Loucy (cell line): ENCODE measurements at regions not wholly inside any gene's neighbourhood (a gene's known extent, or its start where the extent isn't known, plus 50 kb on each side); places are given as distances from the start of the nearest gene placed in this dataset.

Experiments
- H2AFZ ChIP-seq: fragments of 200-600 bp; sonication (generic); 2 replicates; pipeline ENCODE4 v1.6.0; 2016; ENCODE audit warnings: antibody characterized with exemption, mild to moderate bottlenecking, low read length, moderate library complexity
- H3F3A ChIP-seq: fragments of 200-600 bp; 2 replicates; pipeline ENCODE4 v1.6.0; 2016; ENCODE audit warnings: antibody characterized with exemption, low read depth, mild to moderate bottlenecking
- H3K27me3 ChIP-seq: fragments of 200-600 bp; sonication (generic); 2 replicates; pipeline ENCODE4 v1.6.1; 2014; ENCODE audit warnings: low read length, mild to moderate bottlenecking; ENCODE audit not compliant: insufficient read depth, poor library complexity, severe bottlenecking
- H3K36me3 ChIP-seq: fragments of 200-600 bp; sonication (generic); 2 replicates; pipeline ENCODE4 v1.6.1; 2016; ENCODE audit warnings: low read length; ENCODE audit not compliant: insufficient read depth
- H3K4me1 ChIP-seq: fragments of 200-600 bp; sonication (generic); 2 replicates; pipeline ENCODE4 v1.5.1; 2014; ENCODE audit warnings: low read length, mild to moderate bottlenecking; ENCODE audit not compliant: insufficient read depth, poor library complexity, severe bottlenecking
- H3K4me2 ChIP-seq: fragments of 200-600 bp; sonication (generic); 2 replicates; pipeline ENCODE4 v1.6.0; 2014; ENCODE audit warnings: antibody characterized with exemption, low read length, low read depth, mild to moderate bottlenecking; ENCODE audit not compliant: poor library complexity, severe bottlenecking
- H3K4me3 ChIP-seq: fragments of 200-600 bp; sonication (generic); 2 replicates; pipeline ENCODE4 v1.5.1; 2014; ENCODE audit warnings: low read length, mild to moderate bottlenecking, mixed read lengths; ENCODE audit not compliant: poor library complexity, severe bottlenecking
- H3K79me2 ChIP-seq: fragments of 200-600 bp; sonication (generic); 2 replicates; pipeline ENCODE4 v1.6.1; 2014; ENCODE audit warnings: low read length; ENCODE audit not compliant: insufficient read depth
- H3K9ac ChIP-seq: fragments of 200-600 bp; sonication (generic); 2 replicates; pipeline ENCODE4 v1.6.0; 2014; ENCODE audit warnings: mild to moderate bottlenecking, low read depth, low read length, moderate library complexity; ENCODE audit not compliant: poor library complexity, severe bottlenecking
- H3K9me2 ChIP-seq: fragments of 200-600 bp; sonication (generic); replicated peaks from 2 replicates; pipeline ENCODE4 v1.6.1; 2016; ENCODE audit warnings: low read depth, low read length, mixed read lengths
- H3K9me3 ChIP-seq: fragments of 200-600 bp; sonication (generic); 2 replicates; pipeline ENCODE4 v1.6.1; 2014; ENCODE audit warnings: mild to moderate bottlenecking, antibody characterized with exemption, low read length, low read depth; ENCODE audit not compliant: insufficient read depth
- H4K20me1 ChIP-seq: fragments of 200-600 bp; sonication (generic); 2 replicates; pipeline ENCODE4 v1.6.0; 2014; ENCODE audit warnings: antibody characterized with exemption, low read length, mild to moderate bottlenecking; ENCODE audit not compliant: insufficient read depth, poor library complexity, severe bottlenecking
- EZH2phosphoT487 ChIP-seq: fragments of 200-600 bp; IDR thresholded peaks from 2 replicates; pipeline ENCODE4 v1.6.1; 2018; ENCODE audit warnings: antibody characterized with exemption, mild to moderate bottlenecking, moderate library complexity, borderline replicate concordance
- TF ChIP-seq, protein P1 (sequence below): fragments of 200-600 bp; sonication (generic); conservative IDR thresholded peaks from 2 replicates; pipeline ENCODE4 v1.5.1; 2014; ENCODE audit warnings: mild to moderate bottlenecking, antibody characterized with exemption, low read length

DNA sequence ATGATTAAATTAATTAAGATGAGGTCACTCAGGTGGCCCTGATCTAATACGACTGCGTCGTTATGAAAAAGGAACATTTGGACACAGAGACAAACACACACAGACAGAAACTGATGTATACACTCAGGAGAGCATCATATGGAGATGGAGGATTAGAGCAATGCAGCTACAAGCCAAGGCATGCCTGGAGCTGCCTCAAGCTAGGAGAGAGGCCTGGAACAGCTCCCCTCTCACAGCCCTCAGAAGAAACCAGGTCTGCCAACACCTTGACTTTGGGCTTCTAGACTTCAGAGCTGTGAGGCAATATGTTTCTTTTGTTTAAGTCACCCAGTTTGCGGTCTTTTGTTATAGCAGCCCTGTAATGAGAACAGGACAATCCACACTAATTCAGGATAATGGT lies 318.9 kb downstream of the HS3ST3B1 start:
- Histone ChIP-seq H3F3A (no peaks in the 10 kb centered on the region), H3K4me2 (no peak overlapping the region), H3K36me3 (no peaks in the 10 kb centered on the region), H2AFZ (no peak overlapping the region), H3K79me2 (no peaks in the 10 kb centered on the region), H3K9me2 (no peaks in the 10 kb centered on the region), H3K9ac (no peak overlapping the region), H3K27me3 (no peaks in the 10 kb centered on the region), H3K9me3 (no peaks in the 10 kb centered on the region), H3K4me1 (no peaks in the 10 kb centered on the region), H3K4me3 (no peak overlapping the region), H4K20me1 (no peaks in the 10 kb centered on the region)
- TF ChIP-seq, protein P1, sequence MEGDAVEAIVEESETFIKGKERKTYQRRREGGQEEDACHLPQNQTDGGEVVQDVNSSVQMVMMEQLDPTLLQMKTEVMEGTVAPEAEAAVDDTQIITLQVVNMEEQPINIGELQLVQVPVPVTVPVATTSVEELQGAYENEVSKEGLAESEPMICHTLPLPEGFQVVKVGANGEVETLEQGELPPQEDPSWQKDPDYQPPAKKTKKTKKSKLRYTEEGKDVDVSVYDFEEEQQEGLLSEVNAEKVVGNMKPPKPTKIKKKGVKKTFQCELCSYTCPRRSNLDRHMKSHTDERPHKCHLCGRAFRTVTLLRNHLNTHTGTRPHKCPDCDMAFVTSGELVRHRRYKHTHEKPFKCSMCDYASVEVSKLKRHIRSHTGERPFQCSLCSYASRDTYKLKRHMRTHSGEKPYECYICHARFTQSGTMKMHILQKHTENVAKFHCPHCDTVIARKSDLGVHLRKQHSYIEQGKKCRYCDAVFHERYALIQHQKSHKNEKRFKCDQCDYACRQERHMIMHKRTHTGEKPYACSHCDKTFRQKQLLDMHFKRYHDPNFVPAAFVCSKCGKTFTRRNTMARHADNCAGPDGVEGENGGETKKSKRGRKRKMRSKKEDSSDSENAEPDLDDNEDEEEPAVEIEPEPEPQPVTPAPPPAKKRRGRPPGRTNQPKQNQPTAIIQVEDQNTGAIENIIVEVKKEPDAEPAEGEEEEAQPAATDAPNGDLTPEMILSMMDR, result no peak
- TF ChIP-seq EZH2phosphoT487, result no peak

DNA sequence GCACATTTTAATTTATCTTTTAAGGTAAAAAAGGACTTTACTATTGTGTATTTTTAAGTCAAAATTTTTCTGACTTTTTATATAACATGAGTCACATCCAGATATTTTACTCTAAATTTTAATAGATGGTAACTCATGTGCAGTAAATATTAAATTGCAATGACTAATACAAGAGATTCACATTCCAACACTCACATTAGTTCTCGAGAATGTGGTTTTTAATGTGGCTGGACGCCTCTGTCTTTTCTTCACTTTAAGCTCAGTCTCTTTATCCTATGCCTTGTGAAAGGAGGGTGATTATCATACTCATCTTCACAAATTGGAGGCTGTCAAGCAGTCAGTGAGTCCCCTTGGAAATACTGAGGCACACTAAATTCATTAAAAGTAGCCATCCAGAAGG lies 315.6 kb downstream of the HS3ST3B1 start:
- Histone ChIP-seq H3K9me3 (no peaks in the 10 kb centered on the region), H3K27me3 (no peaks in the 10 kb centered on the region), H3K4me2 (no peak overlapping the region), H3K9me2 (no peaks in the 10 kb centered on the region), H4K20me1 (no peaks in the 10 kb centered on the region), H3K9ac (no peak overlapping the region), H3K79me2 (no peaks in the 10 kb centered on the region), H3F3A (no peaks in the 10 kb centered on the region), H3K4me1 (no peaks in the 10 kb centered on the region), H2AFZ (no peak overlapping the region), H3K36me3 (no peaks in the 10 kb centered on the region), H3K4me3 (no peak overlapping the region)
- TF ChIP-seq, protein P1, result no peak
- no peak for TF ChIP-seq EZH2phosphoT487

DNA sequence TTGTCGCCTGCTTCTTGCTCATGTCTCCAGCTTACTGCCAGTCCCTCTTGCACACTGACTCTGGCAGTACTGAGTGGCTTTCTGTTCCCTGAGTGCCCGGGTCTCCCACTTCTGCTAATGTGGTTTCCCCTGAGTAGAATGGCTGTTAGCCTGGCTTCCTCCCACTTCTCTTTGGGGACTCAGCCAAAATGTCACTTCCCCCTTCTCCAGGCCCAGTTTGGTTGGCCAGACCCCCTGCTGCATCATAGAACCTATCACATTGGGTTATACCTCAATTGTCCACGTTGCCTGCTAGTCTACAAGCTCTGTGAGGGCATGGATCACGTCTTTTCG lies 304.4 kb downstream of the HS3ST3B1 start:
- TF ChIP-seq, protein P1, result no peak
- no peak for TF ChIP-seq EZH2phosphoT487
- H3K27me3 ChIP-seq, result no peaks in the 10 kb centered on the region
- H3F3A ChIP-seq, result no peaks in the 10 kb centered on the region
- H3K4me2 ChIP-seq, result no peak overlapping the region
- no peak overlapping the region for H3K4me3 ChIP-seq
- no peaks in the 10 kb centered on the region for H3K79me2 ChIP-seq
- H3K4me1 ChIP-seq, result no peaks in the 10 kb centered on the region
- H4K20me1 ChIP-seq, result no peaks in the 10 kb centered on the region
- H3K9ac ChIP-seq, result no peak overlapping the region
- no peaks in the 10 kb centered on the region for H3K36me3 ChIP-seq
- no peak overlapping the region for H2AFZ ChIP-seq
- 0 out of 2 replicates have a peak, but pooled peaks cover 3% of the 10 kb centered on the region for H3K9me3 ChIP-seq
- H3K9me2 ChIP-seq, result no peaks in the 10 kb centered on the region
